ENCODE measurements at regions not wholly inside any gene's neighbourhood (a gene's known extent, or its start where the extent isn't known, plus 50 kb on each side); places are given as distances from the start of the nearest gene placed in this dataset.

DNA sequence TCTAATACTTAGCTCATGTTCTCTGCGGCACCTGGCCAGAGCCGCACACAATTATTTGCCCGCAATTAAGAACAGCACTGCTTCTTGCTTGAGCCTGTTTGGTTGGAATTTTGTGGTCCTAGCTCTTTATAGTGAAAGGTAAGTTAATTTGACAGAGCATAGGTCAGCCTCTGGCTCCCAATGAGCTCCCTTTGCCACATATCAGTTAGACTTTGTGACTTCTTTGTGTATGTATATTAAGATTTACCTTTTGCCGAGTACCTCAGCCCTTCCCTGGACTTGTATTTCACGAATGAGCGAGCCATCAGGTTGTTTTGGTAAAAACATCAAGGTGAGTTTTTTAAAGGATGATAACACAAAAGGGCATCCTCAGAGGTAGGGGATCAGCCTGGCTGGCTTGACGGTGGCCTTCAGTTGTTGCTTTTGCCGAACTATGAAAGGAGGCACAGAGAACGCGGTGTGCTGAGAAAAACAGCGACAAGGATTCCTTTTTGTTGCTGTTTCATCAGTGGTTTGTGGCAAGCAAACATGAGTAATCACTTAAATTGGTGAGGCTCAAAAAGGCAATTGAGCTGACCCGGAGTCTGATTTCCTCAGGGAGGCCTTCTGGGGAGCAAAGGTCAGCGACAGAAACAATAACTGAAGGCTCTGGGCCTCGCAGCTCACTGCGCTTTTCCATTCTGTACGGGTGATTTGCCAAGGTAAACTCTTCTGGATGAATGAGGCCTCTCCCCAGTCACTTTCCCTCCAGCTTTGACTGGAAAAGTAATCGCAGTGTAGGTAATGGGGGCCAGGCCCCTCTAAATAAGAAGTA lies 163.6 kb downstream of the HS3ST3A1 start:
- TF ChIP-seq, protein P1, sequence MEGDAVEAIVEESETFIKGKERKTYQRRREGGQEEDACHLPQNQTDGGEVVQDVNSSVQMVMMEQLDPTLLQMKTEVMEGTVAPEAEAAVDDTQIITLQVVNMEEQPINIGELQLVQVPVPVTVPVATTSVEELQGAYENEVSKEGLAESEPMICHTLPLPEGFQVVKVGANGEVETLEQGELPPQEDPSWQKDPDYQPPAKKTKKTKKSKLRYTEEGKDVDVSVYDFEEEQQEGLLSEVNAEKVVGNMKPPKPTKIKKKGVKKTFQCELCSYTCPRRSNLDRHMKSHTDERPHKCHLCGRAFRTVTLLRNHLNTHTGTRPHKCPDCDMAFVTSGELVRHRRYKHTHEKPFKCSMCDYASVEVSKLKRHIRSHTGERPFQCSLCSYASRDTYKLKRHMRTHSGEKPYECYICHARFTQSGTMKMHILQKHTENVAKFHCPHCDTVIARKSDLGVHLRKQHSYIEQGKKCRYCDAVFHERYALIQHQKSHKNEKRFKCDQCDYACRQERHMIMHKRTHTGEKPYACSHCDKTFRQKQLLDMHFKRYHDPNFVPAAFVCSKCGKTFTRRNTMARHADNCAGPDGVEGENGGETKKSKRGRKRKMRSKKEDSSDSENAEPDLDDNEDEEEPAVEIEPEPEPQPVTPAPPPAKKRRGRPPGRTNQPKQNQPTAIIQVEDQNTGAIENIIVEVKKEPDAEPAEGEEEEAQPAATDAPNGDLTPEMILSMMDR (IDR thresholded peaks at IDR 0.05), result no peak
- TF ChIP-seq POLR2A (IDR thresholded peaks at IDR 0.05) (no peak), EP300 (IDR thresholded peaks at IDR 0.05) (no peak)
